Stimulated activated CD4-positive, alpha-beta T cell treated with anti-CD3 and anti-CD28 coated beads, Interleukin-1b, Interleukin-23, amount 100 ng/mL, for 1 hour (primary cell): ENCODE measurements at regions not wholly inside any gene's neighbourhood (a gene's known extent, or its start where the extent isn't known, plus 50 kb on each side); places are given as distances from the start of the nearest gene placed in this dataset.

Source experiments
- DNase-seq, 2 donors: peaks; one replicate each; pipeline ENCODE4 v3.0.0-alpha.2; 2020; ENCODE audit warnings: low read depth in 2 of 2

GRCh38 chr2:118510807-118511206 is 336.6 kb downstream of the EN1 start:
- no peak for DNase-seq

- DNase-seq = no peak
Measured at GRCh38 chr2:118509319-118510004, 338.0 kb downstream of the EN1 start.

GRCh38 chr2:118508282-118508681 is 339.2 kb downstream of the EN1 start:
- no peak for DNase-seq

GRCh38 chr2:118505436-118505835 is 342.0 kb downstream of the EN1 start:
- no peak for DNase-seq

- DNase-seq = no peak
Measured at GRCh38 chr2:118502106-118502505, 345.3 kb downstream of the EN1 start.

GRCh38 chr2:118498943-118499342 is 348.5 kb downstream of the EN1 start:
- no peak for DNase-seq

- no peak for DNase-seq
Measured at GRCh38 chr2:118496870-118497611, 350.4 kb downstream of the EN1 start.

GRCh38 chr2:118496467-118496866 is 351.0 kb downstream of the EN1 start:
- no peak for DNase-seq

- no peak for DNase-seq
Measured at GRCh38 chr2:118495290-118495689, 352.2 kb downstream of the EN1 start.

- DNase-seq = no peak
Measured at GRCh38 chr2:118493213-118493612, 354.2 kb downstream of the EN1 start.

GRCh38 chr2:118492335-118492734 is 355.1 kb downstream of the EN1 start:
- no peak for DNase-seq

- DNase-seq = no peak
Measured at GRCh38 chr2:118490330-118490729, 357.1 kb downstream of the EN1 start.

GRCh38 chr2:118489712-118490299 is 357.6 kb downstream of the EN1 start:
- DNase-seq = no peak

- no peak for DNase-seq
Measured at GRCh38 chr2:118481299-118481698, 366.1 kb downstream of the EN1 start.

GRCh38 chr2:118479020-118479419 is 368.4 kb downstream of the EN1 start:
- DNase-seq = no peak

GRCh38 chr2:118477111-118477862 is 370.2 kb downstream of the EN1 start:
- no peak for DNase-seq

GRCh38 chr2:118475622-118476205 is 371.7 kb downstream of the EN1 start:
- no peak for DNase-seq

GRCh38 chr2:118474541-118474920 is 372.9 kb downstream of the EN1 start:
- DNase-seq = no peak

GRCh38 chr2:118473846-118474540 is 373.5 kb downstream of the EN1 start:
- no peak for DNase-seq

- DNase-seq = no peak
Measured at GRCh38 chr2:118473241-118473640, 374.2 kb downstream of the EN1 start.

GRCh38 chr2:118470297-118470696 is 377.2 kb downstream of the EN1 start:
- DNase-seq = no peak
